K562 (cell line): ENCODE measurements at regions not wholly inside any gene's neighbourhood (a gene's known extent, or its start where the extent isn't known, plus 50 kb on each side); places are given as distances from the start of the nearest gene placed in this dataset.

Source experiments
- HDAC3 ChIP-seq: fragments of 450-650 bp; IDR thresholded peaks from 2 replicates; pipeline ENCODE4 v1.6.1; 2018; ENCODE audit warnings: borderline replicate concordance, mild to moderate bottlenecking, moderate library complexity; ENCODE audit not compliant: partially characterized antibody
- MEIS2 ChIP-seq: fragments of 450-650 bp; IDR thresholded peaks from 2 replicates; pipeline ENCODE4 v1.6.1; 2014; ENCODE audit warnings: mild to moderate bottlenecking; ENCODE audit not compliant: partially characterized antibody
- POLR2AphosphoS5 ChIP-seq: IDR thresholded peaks from 2 replicates; pipeline ENCODE4 v1.6.1; 2011; ENCODE audit warnings: mild to moderate bottlenecking, low read depth, low read length, moderate library complexity; ENCODE audit not compliant: control insufficient read depth, insufficient read depth
- ZNF551 ChIP-seq: fragments of 250-450 bp; sonication (Bioruptor Pico); IDR thresholded peaks from 2 replicates; pipeline ENCODE4 v1.5.0; 2021; ENCODE audit warnings: mild to moderate bottlenecking, moderate library complexity
- ZNF57 ChIP-seq: fragments of 450-650 bp; formaldehyde crosslinking; IDR thresholded peaks from 2 replicates; pipeline ENCODE4 v1.4.0; 2020; ENCODE audit warnings: mild to moderate bottlenecking, moderate library complexity

DNA sequence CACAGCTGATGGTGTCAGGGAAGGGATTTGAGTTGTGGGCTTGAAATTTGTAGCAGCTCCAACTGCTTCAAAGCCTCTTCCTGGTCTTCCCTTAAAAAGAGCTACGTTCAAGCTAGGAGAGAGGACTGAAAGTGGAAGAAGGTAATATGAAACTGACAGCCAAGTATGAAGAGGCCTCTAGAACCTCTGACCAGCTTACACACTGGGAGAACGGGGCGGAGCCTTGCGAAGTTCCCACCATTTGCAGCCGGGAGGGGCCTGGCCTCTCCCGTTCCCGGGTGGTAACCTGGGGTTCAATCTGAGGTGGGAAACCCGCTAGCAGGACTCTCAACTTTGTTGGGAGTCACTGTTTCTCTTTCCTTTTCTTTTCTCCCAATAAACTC is 97.8 kb upstream of the PDE10A start:
- TF ChIP-seq POLR2AphosphoS5 (no peak), ZNF57 (CRISPR knock-in tag) (no peak), MEIS2 (no peak), HDAC3 (no peak), ZNF551 (CRISPR knock-in tag) (no peak)
